Smooth muscle cell (in vitro differentiated cells): ENCODE measurements at regions not wholly inside any gene's neighbourhood (a gene's known extent, or its start where the extent isn't known, plus 50 kb on each side); places are given as distances from the start of the nearest gene placed in this dataset.

Experiments used
- DNase-seq: peaks from one replicate; lab custom pipeline; 2025; ENCODE audit not compliant: unreplicated experiment; lab: John Stamatoyannopoulos, UW
- H2AFZ ChIP-seq: fragments of 200-600 bp; sonication (generic); 2 replicates; pipeline ENCODE4 v1.6.0; 2016; ENCODE audit warnings: antibody characterized with exemption, low read depth, mild to moderate bottlenecking
- H3F3A ChIP-seq: fragments of 200-600 bp; sonication (generic); 2 replicates; pipeline ENCODE4 v1.6.0; 2017; ENCODE audit warnings: antibody characterized with exemption, low read depth
- H3K27ac ChIP-seq: fragments of 200-600 bp; sonication (generic); 2 replicates; pipeline ENCODE4 v1.5.1; 2016; ENCODE audit warnings: low read depth, mild to moderate bottlenecking
- H3K27me3 ChIP-seq: fragments of 200-600 bp; sonication (generic); 2 replicates; pipeline ENCODE4 v1.6.1; 2016; ENCODE audit warnings: low read depth, mild to moderate bottlenecking
- H3K36me3 ChIP-seq: fragments of 200-600 bp; sonication (generic); 2 replicates; pipeline ENCODE4 v1.5.1; 2016; ENCODE audit warnings: low read depth
- H3K4me1 ChIP-seq: fragments of 200-600 bp; sonication (generic); 2 replicates; pipeline ENCODE4 v1.5.1; 2016; ENCODE audit warnings: low read depth
- H3K4me2 ChIP-seq: fragments of 200-600 bp; sonication (generic); 2 replicates; pipeline ENCODE4 v1.6.0; 2016; ENCODE audit warnings: mild to moderate bottlenecking
- H3K4me3 ChIP-seq: fragments of 200-600 bp; sonication (generic); 2 replicates; pipeline ENCODE4 v1.5.1; 2016; ENCODE audit warnings: mild to moderate bottlenecking
- H3K79me2 ChIP-seq: fragments of 200-600 bp; sonication (generic); 2 replicates; pipeline ENCODE4 v1.6.0; 2016; ENCODE audit warnings: low read depth, mild to moderate bottlenecking
- H3K9ac ChIP-seq: fragments of 200-600 bp; sonication (generic); 2 replicates; pipeline ENCODE4 v1.6.0; 2016; ENCODE audit warnings: low read depth
- H3K9me3 ChIP-seq: fragments of 200-600 bp; sonication (generic); replicated peaks from 2 replicates; pipeline ENCODE4 v1.5.1; 2016; ENCODE audit warnings: low read depth
- H4K20me1 ChIP-seq: fragments of 200-600 bp; sonication (generic); 2 replicates; pipeline ENCODE4 v1.6.0; 2016; ENCODE audit warnings: low read depth
- CTCF ChIP-seq: fragments of 200-600 bp; sonication (generic); IDR thresholded peaks from 2 replicates; pipeline ENCODE4 v1.5.1; 2017; ENCODE audit warnings: borderline replicate concordance, mild to moderate bottlenecking, antibody characterized with exemption; ENCODE audit not compliant: insufficient read depth, poor library complexity, severe bottlenecking
- WGBS: methylation state at CpG from one replicate; pipeline ENCODE4 v1.1.7; 2016; ENCODE audit warnings: low lambda C conversion rate; 5-methylcytosine and 5-hydroxymethylcytosine counted together

DNA sequence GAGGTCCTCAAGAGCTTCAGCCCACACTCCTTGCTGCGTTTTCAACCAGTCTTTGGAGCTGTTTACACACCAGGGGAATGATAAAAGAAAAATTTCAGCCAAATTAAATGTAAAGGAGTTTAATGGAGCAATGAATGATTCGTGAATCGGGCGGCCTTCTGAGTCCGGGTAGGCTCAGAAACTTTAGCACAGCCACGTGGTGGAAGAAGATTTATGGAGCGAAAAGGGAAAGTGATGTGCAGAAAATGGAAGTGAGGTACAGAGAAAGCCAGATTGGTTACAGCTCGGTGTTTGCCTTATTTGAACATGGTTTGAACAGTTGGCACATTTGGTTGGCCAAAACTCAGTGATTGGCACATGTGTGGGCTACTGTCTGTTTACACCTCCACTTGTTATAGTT, 305.4 kb downstream of the MAF start:
- H2AFZ ChIP-seq, result no peak overlapping the region
- 93% methylated on average over 8 of the region's 8 CpGs for WGBS
- no peak for TF ChIP-seq CTCF

GRCh38 chr16:79294568-79294967, 306.0 kb downstream of the MAF start:
- no peak overlapping the region for H3K4me2 ChIP-seq
- H4K20me1 ChIP-seq, result no peaks in the 10 kb centered on the region
- H2AFZ ChIP-seq, result no peak overlapping the region
- H3K4me3 ChIP-seq, result no peak overlapping the region
- H3K9me3 ChIP-seq, result no peaks in the 10 kb centered on the region
- no peak for DNase-seq
- no peaks in the 10 kb centered on the region for H3K79me2 ChIP-seq
- H3K27me3 ChIP-seq, result peaks cover 3% of the 10 kb centered on the region
- TF ChIP-seq CTCF, result no peak
- no peak overlapping the region for H3K27ac ChIP-seq
- WGBS, result 76% methylated on average over 2 of the region's 2 CpGs
- no peaks in the 10 kb centered on the region for H3F3A ChIP-seq
- no peaks in the 10 kb centered on the region for H3K36me3 ChIP-seq
- H3K4me1 ChIP-seq, result peaks cover 12% of the 10 kb centered on the region
- H3K9ac ChIP-seq, result no peak overlapping the region

More for the DNA sequence above, 305.4 kb downstream of the MAF start:
- H3K4me3 ChIP-seq, result no peak overlapping the region
- H3K36me3 ChIP-seq, result no peaks in the 10 kb centered on the region
- no peaks in the 10 kb centered on the region for H3K79me2 ChIP-seq
- no peaks in the 10 kb centered on the region for H3K9me3 ChIP-seq
- H3F3A ChIP-seq, result no peaks in the 10 kb centered on the region
- no peak overlapping the region for H3K27ac ChIP-seq
- H3K4me1 ChIP-seq, result peaks cover 15% of the 10 kb centered on the region
- no peak overlapping the region for H3K4me2 ChIP-seq
- H4K20me1 ChIP-seq, result no peaks in the 10 kb centered on the region
- DNase-seq, result no peak
- H3K9ac ChIP-seq, result no peak overlapping the region
- H3K27me3 ChIP-seq, result peaks cover 3% of the 10 kb centered on the region

- H3K36me3 ChIP-seq, result no peaks in the 10 kb centered on the region
- no peak overlapping the region for H3K4me2 ChIP-seq
- no peaks in the 10 kb centered on the region for H3F3A ChIP-seq
- no peak for DNase-seq
- H2AFZ ChIP-seq, result no peak overlapping the region
- H4K20me1 ChIP-seq, result no peaks in the 10 kb centered on the region
- no peak overlapping the region for H3K27ac ChIP-seq
- no peaks in the 10 kb centered on the region for H3K79me2 ChIP-seq
- H3K4me1 ChIP-seq, result peaks cover 9% of the 10 kb centered on the region
- H3K9ac ChIP-seq, result no peak overlapping the region
- TF ChIP-seq CTCF, result no peak
- peaks cover 3% of the 10 kb centered on the region for H3K27me3 ChIP-seq
- no peak overlapping the region for H3K4me3 ChIP-seq
- 70% methylated on average over 4 of the region's 4 CpGs for WGBS
- no peaks in the 10 kb centered on the region for H3K9me3 ChIP-seq
These were observed 306.6 kb downstream of the MAF start for GRCh38 chr16:79293836-79294460.

GRCh38 chr16:79288066-79288465, 312.5 kb downstream of the MAF start:
- TF ChIP-seq CTCF, result no peak
- H3K9ac ChIP-seq, result no peak overlapping the region
- H3K27me3 ChIP-seq, result peaks cover 3% of the 10 kb centered on the region
- 93% methylated on average over 4 of the region's 4 CpGs for WGBS
- no peaks in the 10 kb centered on the region for H3K79me2 ChIP-seq
- H3K9me3 ChIP-seq, result no peaks in the 10 kb centered on the region
- no peak overlapping the region for H3K4me3 ChIP-seq
- H2AFZ ChIP-seq, result no peak overlapping the region
- H3K4me2 ChIP-seq, result no peak overlapping the region
- no peaks in the 10 kb centered on the region for H3K4me1 ChIP-seq
- no peaks in the 10 kb centered on the region for H3F3A ChIP-seq
- no peaks in the 10 kb centered on the region for H4K20me1 ChIP-seq
- no peak overlapping the region for H3K27ac ChIP-seq
- no peak for DNase-seq
- H3K36me3 ChIP-seq, result no peaks in the 10 kb centered on the region
